Epithelial cell of esophagus (primary cell): ENCODE measurements at regions not wholly inside any gene's neighbourhood (a gene's known extent, or its start where the extent isn't known, plus 50 kb on each side); places are given as distances from the start of the nearest gene placed in this dataset.

ENCODE experiments used
- DNase-seq: peaks from one replicate; pipeline ENCODE4 v3.0.0; 2010; ENCODE audit warnings: low read depth
- H3K4me3 ChIP-seq: 2 replicates; pipeline ENCODE4 v1.5.1; 2011; ENCODE audit warnings: mild to moderate bottlenecking, low read length, control low read depth
- CTCF ChIP-seq: IDR thresholded peaks from 2 replicates; pipeline ENCODE4 v1.5.1; 2011; ENCODE audit warnings: low read depth, mild to moderate bottlenecking, low read length, control low read depth, inconsistent platforms; ENCODE audit not compliant: insufficient read depth; ENCODE audit errors: missing control alignments

- DNase-seq: no peak
- TF ChIP-seq CTCF: no peak
- no peak overlapping the region for H3K4me3 ChIP-seq
These were observed 508.3 kb downstream of the SOX2 start for GRCh38 chr3:182220013-182220412.

GRCh38 chr3:182220471-182220870 lies 508.7 kb downstream of the SOX2 start:
- no peak overlapping the region for H3K4me3 ChIP-seq
- no peak for DNase-seq
- no peak for TF ChIP-seq CTCF

- H3K4me3 ChIP-seq: no peak overlapping the region
- TF ChIP-seq CTCF: peak; percentile 49
- peak; percentile 48 for DNase-seq
These were observed 515.3 kb downstream of the SOX2 start for GRCh38 chr3:182226995-182227394.

GRCh38 chr3:182233405-182233804 lies 521.7 kb downstream of the SOX2 start:
- TF ChIP-seq CTCF: no peak
- no peak overlapping the region for H3K4me3 ChIP-seq
- DNase-seq: no peak

- no peak overlapping the region for H3K4me3 ChIP-seq
- no peak for TF ChIP-seq CTCF
- no peak for DNase-seq
These were observed 522.2 kb downstream of the SOX2 start for GRCh38 chr3:182233957-182234356.

- no peak overlapping the region for H3K4me3 ChIP-seq
- TF ChIP-seq CTCF: no peak
- peak; percentile 20 for DNase-seq
These were observed 523.2 kb downstream of the SOX2 start for GRCh38 chr3:182234881-182235280.

GRCh38 chr3:182235504-182235903 lies 523.8 kb downstream of the SOX2 start:
- no peak for DNase-seq
- H3K4me3 ChIP-seq: no peak overlapping the region
- no peak for TF ChIP-seq CTCF
